ENCODE measurements at regions not wholly inside any gene's neighbourhood (a gene's known extent, or its start where the extent isn't known, plus 50 kb on each side); places are given as distances from the start of the nearest gene placed in this dataset.

DNA sequence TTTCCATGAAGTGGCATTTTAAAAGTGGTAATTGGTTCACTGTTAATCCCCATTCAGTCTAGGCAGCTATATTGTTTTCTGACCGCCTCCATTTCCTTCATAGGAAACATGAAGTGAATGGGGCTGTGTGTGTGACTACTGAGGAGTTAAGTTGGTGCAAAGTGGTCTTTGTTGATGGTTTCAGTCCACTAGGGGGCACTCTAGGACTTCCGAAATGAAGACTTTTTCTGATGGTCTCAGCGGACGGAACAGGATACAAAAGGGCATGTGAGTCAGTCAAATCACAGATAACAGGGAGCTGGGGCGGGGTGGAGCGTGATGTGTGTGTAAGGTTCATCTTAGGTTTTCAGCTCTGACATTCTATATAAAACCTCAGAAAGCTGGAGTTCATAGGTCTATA is 240.1 kb upstream of the OR4E1 start:
- TF ChIP-seq CTCF (IDR thresholded peaks at IDR 0.05) (peak in 1 of 2 donors; percentile 8), POLR2A (IDR thresholded peaks at IDR 0.05) (no peak)
